K562 (cell line): ENCODE measurements at regions not wholly inside any gene's neighbourhood (a gene's known extent, or its start where the extent isn't known, plus 50 kb on each side); places are given as distances from the start of the nearest gene placed in this dataset.

Experiments used
- ATAC-seq: fragments of 200-7000 bp; cut with Tn5 transposase; 3 replicates; pipeline ENCODE4 v1.9.1; 2020; ENCODE audit warnings: moderate library complexity
- BruUV-seq: library from RNA; stranded (reverse); fragments of 400-500 nt; replicated peaks from 2 replicates; lab custom pipeline; 2021; lab: Mats Ljungman, UMichigan
- CTCF ChIA-PET: fragments of 300-600 bp; formaldehyde crosslinking; extraction: SDS; loops from one replicate; lab custom pipeline; 2021; ENCODE audit warnings: low intra/inter-chr PET ratio; lab: Yijun Ruan, JAX
- POLR2A ChIA-PET: fragments of 300-600, 350-650 bp; sonication (Branson Sonifier 250); formaldehyde crosslinking; extraction: SDS; loops from one replicate; lab custom pipeline; 2021; ENCODE audit warnings: antibody characterized with exemption, inconsistent platforms; lab: Yijun Ruan, JAX
- DNase-seq, 4 experiments: peaks; one replicate each; pipeline versions ENCODE4 v3.0.0 to v3.0.0-alpha.2; 2011 to 2018; ENCODE audit warnings: low spot score in 3 of 4, mixed read lengths in 3 of 4; ENCODE audit errors: extremely low read depth in 1 of 4
- FAIRE-seq: peaks from 2 replicates; lab custom pipeline; 2011; peaks lifted over from hg19 to GRCh38; lab: Jason Lieb, UNC
- H2AFZ ChIP-seq: 2 replicates; pipeline ENCODE4 v1.6.0; 2011; ENCODE audit warnings: low read depth, low read length, control low read depth, inconsistent platforms
- H3K27ac ChIP-seq: fragments of 200-600 bp; 3 replicates; pipeline ENCODE4 v1.8.0; 2011; ENCODE audit warnings: low read depth, mild to moderate bottlenecking, control low read depth, inconsistent platforms, low read length, moderate library complexity, mixed read lengths; ENCODE audit errors: extremely low read depth
- H3K27me3 ChIP-seq, 2 experiments: fragments of 300-600 bp in 1 of 2; 2 replicates in 1 of 2; 3 replicates in 1 of 2; pipeline versions ENCODE4 v1.6.0 to v1.8.0; 2011; ENCODE audit warnings: inconsistent platforms in 2 of 2, low read length in 2 of 2, mild to moderate bottlenecking in 1 of 2, mixed read lengths in 1 of 2, moderate library complexity in 1 of 2; ENCODE audit not compliant: control insufficient read depth in 2 of 2, insufficient read depth in 2 of 2
- H3K36me3 ChIP-seq: fragments of 300-600 bp; 3 replicates; pipeline ENCODE4 v1.8.0; 2011; ENCODE audit warnings: mild to moderate bottlenecking, low read length, inconsistent platforms; ENCODE audit not compliant: control insufficient read depth, insufficient read depth
- H3K4me1 ChIP-seq, 2 experiments: fragments of 200-600 bp in 1 of 2; replicated peaks in 1 of 2; 2 replicates in 1 of 2; 3 replicates in 1 of 2; pipeline versions ENCODE4 v1.5.1 to v1.8.0; 2011; ENCODE audit warnings: inconsistent platforms in 2 of 2, low read length in 2 of 2, mild to moderate bottlenecking in 1 of 2, mixed read lengths in 1 of 2, moderate library complexity in 1 of 2; ENCODE audit not compliant: control insufficient read depth in 2 of 2, insufficient read depth in 2 of 2
- H3K4me2 ChIP-seq: 2 replicates; pipeline ENCODE4 v1.6.1; 2011; ENCODE audit warnings: low read length, control low read depth, inconsistent platforms, mixed read lengths; ENCODE audit not compliant: insufficient read depth
- H3K4me3 ChIP-seq: fragments of 200-600 bp; sonication (generic), shearing (Covaris generic); 2 replicates; pipeline ENCODE4 v1.5.1; 2016; ENCODE audit warnings: control low read depth, inconsistent platforms
- H3K79me2 ChIP-seq: fragments of 200-600 bp; 3 replicates; pipeline ENCODE4 v1.8.0; 2011; ENCODE audit warnings: low read length, inconsistent platforms; ENCODE audit not compliant: control insufficient read depth, insufficient read depth
- H3K9ac ChIP-seq, 2 experiments: 2 replicates each; pipeline versions ENCODE4 v1.6.0 to v1.6.1; 2011; ENCODE audit warnings: low read depth in 2 of 2, low read length in 2 of 2, control low read depth in 1 of 2, inconsistent platforms in 1 of 2, mild to moderate bottlenecking in 1 of 2, mixed read lengths in 1 of 2; ENCODE audit not compliant: insufficient read depth in 1 of 2
- H3K9me1 ChIP-seq: one replicate; pipeline ENCODE4 v1.6.0; 2011; ENCODE audit warnings: inconsistent platforms, mild to moderate bottlenecking, low read length, moderate library complexity; ENCODE audit not compliant: control insufficient read depth, insufficient read depth
- H3K9me3 ChIP-seq: replicated peaks from 2 replicates; pipeline ENCODE4 v1.5.1; 2011; ENCODE audit warnings: low read depth, low read length, inconsistent platforms; ENCODE audit not compliant: control insufficient read depth, insufficient read depth
- H4K20me1 ChIP-seq: replicated peaks from 2 replicates; pipeline ENCODE4 v1.6.1; 2011; ENCODE audit warnings: low read length, inconsistent platforms, mixed read lengths; ENCODE audit not compliant: control insufficient read depth, insufficient read depth
- BRF1 ChIP-seq: IDR thresholded peaks from 3 replicates; pipeline ENCODE4 v1.6.1; 2011; ENCODE audit warnings: borderline replicate concordance, mild to moderate bottlenecking; ENCODE audit not compliant: insufficient read length; ENCODE audit errors: extremely low read depth
- CEBPB ChIP-seq: fragments of 450-650 bp; IDR thresholded peaks from 2 replicates; pipeline ENCODE4 v1.6.1; 2016; ENCODE audit warnings: missing genetic modification characterization, missing compliant biosample characterization
- CXXC5 ChIP-seq: fragments of 250-450 bp; sonication (Bioruptor Pico); IDR thresholded peaks from 2 replicates; pipeline ENCODE4 v1.8.0; 2022; ENCODE audit warnings: inconsistent platforms, mild to moderate bottlenecking, moderate library complexity
- KLF16 ChIP-seq: IDR thresholded peaks from 2 replicates; pipeline ENCODE4 v1.6.1; 2016; ENCODE audit warnings: antibody characterized with exemption
- NFIX ChIP-seq: fragments of 250-450 bp; sonication (Bioruptor Pico); IDR thresholded peaks from 2 replicates; pipeline ENCODE4 v1.4.0; 2020; ENCODE audit warnings: low read depth, mild to moderate bottlenecking, moderate library complexity
- RFX5 ChIP-seq: IDR thresholded peaks from 2 replicates; pipeline ENCODE4 v1.6.1; 2011; ENCODE audit warnings: low read depth, mild to moderate bottlenecking, improper control_type of control experiment, low read length
- SAFB2 ChIP-seq: fragments of 200-400 bp; formaldehyde crosslinking; IDR thresholded peaks from 2 replicates; pipeline ENCODE4 v1.6.1; 2018; ENCODE audit warnings: borderline replicate concordance, low read length, low read depth, moderate library complexity; ENCODE audit not compliant: severe bottlenecking
- SLC30A9 ChIP-seq: fragments of 250-450 bp; sonication (Bioruptor Pico); IDR thresholded peaks from 2 replicates; pipeline ENCODE4 v1.8.0; 2022; ENCODE audit warnings: mild to moderate bottlenecking, moderate library complexity
- UBTF ChIP-seq, 2 experiments: IDR thresholded peaks; 2 replicates each; pipeline ENCODE4 v1.6.1; 2012; ENCODE audit warnings: improper control_type of control experiment in 2 of 2, low read depth in 2 of 2, low read length in 2 of 2, borderline replicate concordance in 1 of 2
- ZBTB2 ChIP-seq: fragments of 450-650 bp; IDR thresholded peaks from 2 replicates; pipeline ENCODE4 v1.6.1; 2016; ENCODE audit warnings: antibody characterized with exemption
- ZNF274 ChIP-seq: IDR thresholded peaks from 2 replicates; pipeline ENCODE4 v1.6.1; 2011; ENCODE audit warnings: low read depth, mild to moderate bottlenecking, low read length, moderate library complexity, borderline replicate concordance
- ZNF408 ChIP-seq: fragments of 250-450 bp; sonication (Bioruptor Pico); IDR thresholded peaks from 2 replicates; pipeline ENCODE4 v1.4.0; 2020; ENCODE audit warnings: low read depth, mild to moderate bottlenecking, moderate library complexity
- ZNF668 ChIP-seq: fragments of 250-450 bp; sonication (Bioruptor Pico); IDR thresholded peaks from 2 replicates; pipeline ENCODE4 v1.8.0; 2022; ENCODE audit warnings: mild to moderate bottlenecking, inconsistent platforms
- ZNF785 ChIP-seq: fragments of 250-450 bp; sonication (Bioruptor Pico); IDR thresholded peaks from 2 replicates; pipeline ENCODE4 v1.4.0; 2020; ENCODE audit warnings: mild to moderate bottlenecking
- WGBS: fragments of 100-300 bp; shearing (Covaris generic); methylation state at CpG from one replicate; pipeline ENCODE4 v1.1.6; 2016; ENCODE audit warnings: low coverage, mixed read lengths; ENCODE audit not compliant: insufficient coverage; ENCODE audit errors: missing lambda C conversion rate; 5-methylcytosine and 5-hydroxymethylcytosine counted together
- in situ Hi-C: fragments of 300-500 bp; cut with MboI; formaldehyde crosslinking; loops from 4 replicates; pipeline ENCODE4 v1.15.0; 2018; ENCODE audit warnings: inconsistent platforms, mixed read lengths
- intact Hi-C: fragments of 100-400 bp; cut with micrococcal nuclease; formaldehyde crosslinking; loops from 2 replicates; pipeline ENCODE4 v1.14.2; 2022

- H3K27ac ChIP-seq = no peak overlapping the region
- no peak overlapping the region for H3K4me3 ChIP-seq
- no peaks in the 10 kb centered on the region for H4K20me1 ChIP-seq
- H3K9me1 ChIP-seq = no peaks in the 10 kb centered on the region
- intact Hi-C loops (no loop called here), in situ Hi-C loops (no loop called here)
- BruUV-seq = no TSS peak
- no peaks in the 10 kb centered on the region for H3K9me3 ChIP-seq
- DNase-seq (no peak), FAIRE-seq (no peak), ATAC-seq (no peak)
- TF ChIP-seq BRF1 (no peak), ZNF274 (no peak), ZBTB2 (no peak), UBTF (IDR thresholded peaks at IDR 0.05; ENCODE audit: borderline replicate concordance in 1 of 2, low read depth in 2 of 2, low read length in 2 of 2) (no peak), CEBPB (tag) (no peak), ZNF785 (no peak), RFX5 (no peak), SAFB2 (no peak), SLC30A9 (CRISPR knock-in tag) (no peak), KLF16 (no peak), CXXC5 (CRISPR knock-in tag) (no peak), ZNF408 (no peak), NFIX (CRISPR knock-in tag) (no peak), ZNF668 (CRISPR knock-in tag) (no peak)
- WGBS = 36% methylated on average over 4 of the region's 4 CpGs
- ChIA-PET POLR2A (no interaction called here), CTCF (no interaction called here)
- H3K4me1 ChIP-seq = no peaks in the 10 kb centered on the region; a peak in 1 of 5 replicates
- no peaks in the 10 kb centered on the region for H3K36me3 ChIP-seq
- H3K9ac ChIP-seq = no peak overlapping the region
- H3K79me2 ChIP-seq = no peaks in the 10 kb centered on the region
- H3K4me2 ChIP-seq = no peak overlapping the region
- no peaks in the 10 kb centered on the region for H3K27me3 ChIP-seq
- no peak overlapping the region for H2AFZ ChIP-seq
Measured at GRCh38 chr15:95987299-95987698, 343.2 kb upstream of the NR2F2 start.
